ENCODE measurements at regions not wholly inside any gene's neighbourhood (a gene's known extent, or its start where the extent isn't known, plus 50 kb on each side); places are given as distances from the start of the nearest gene placed in this dataset.

DNA sequence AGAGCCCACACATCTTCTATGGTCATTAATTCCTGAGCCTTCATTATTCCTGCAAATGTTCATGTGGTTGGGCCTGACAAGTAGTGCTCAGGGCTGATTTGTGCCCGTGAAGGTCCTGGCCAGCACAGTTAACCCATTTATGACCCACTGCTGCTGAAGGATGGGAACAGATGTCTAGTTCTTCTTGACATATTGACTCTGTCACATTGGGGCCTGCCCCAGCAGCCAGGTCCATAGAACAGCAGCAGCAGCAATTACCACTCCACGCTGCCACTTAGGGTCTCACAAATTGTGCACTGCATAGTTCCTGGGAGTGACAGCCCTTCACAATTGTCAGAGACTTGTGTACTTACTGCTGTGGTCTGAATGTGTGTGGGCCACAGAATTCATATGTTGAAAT lies 442.3 kb upstream of the RGPD4 start:
- no peak overlapping the region for H3K27ac ChIP-seq (ENCODE audit: extremely low read depth, low read depth, low read length)
- intact Hi-C loops (cut with micrococcal nuclease): no loop called here
- no peak overlapping the region for H3K9ac ChIP-seq (ENCODE audit: insufficient read depth in 1 of 2, low read depth in 2 of 2, low read length in 2 of 2)
- in situ Hi-C loops (cut with MboI): no loop called here
- H3K4me2 ChIP-seq (ENCODE audit: insufficient read depth, low read length): no peak overlapping the region
- FAIRE-seq: no peak
- 0% methylated on average over 2 of the region's 2 CpGs for WGBS (ENCODE audit: insufficient coverage, low coverage, missing lambda C conversion rate)
- no peaks in the 10 kb centered on the region for H3K4me1 ChIP-seq (replicated peaks in 1 of 2; ENCODE audit: control insufficient read depth in 2 of 2, insufficient read depth in 2 of 2, low read length in 2 of 2)
- CTCF ChIA-PET (ENCODE audit: low intra/inter-chr PET ratio): no interaction called here
- no peak for TF ChIP-seq LARP7 (IDR thresholded peaks at IDR 0.05)
- DNase-seq (ENCODE audit: extremely low read depth in 1 of 4, low spot score in 3 of 4): no peak
- no TSS peak for BruUV-seq (replicated peaks)
- no peak overlapping the region for H2AFZ ChIP-seq (ENCODE audit: low read depth, low read length)
- no peaks in the 10 kb centered on the region for H4K20me1 ChIP-seq (replicated peaks; ENCODE audit: control insufficient read depth, insufficient read depth, low read length)
- no peaks in the 10 kb centered on the region for H3K27me3 ChIP-seq (ENCODE audit: control insufficient read depth in 2 of 2, insufficient read depth in 2 of 2, low read length in 2 of 2)
- H3K4me3 ChIP-seq: no peak overlapping the region
- H3K9me3 ChIP-seq (replicated peaks; ENCODE audit: control insufficient read depth, insufficient read depth, low read depth, low read length): no peaks in the 10 kb centered on the region
- ATAC-seq: no peak
- H3K79me2 ChIP-seq (ENCODE audit: control insufficient read depth, insufficient read depth, low read length): no peaks in the 10 kb centered on the region
- H3K9me1 ChIP-seq (ENCODE audit: control insufficient read depth, insufficient read depth, low read length): no peaks in the 10 kb centered on the region
- POLR2A ChIA-PET: no interaction called here
- no peaks in the 10 kb centered on the region for H3K36me3 ChIP-seq (ENCODE audit: control insufficient read depth, insufficient read depth, low read length)

DNA sequence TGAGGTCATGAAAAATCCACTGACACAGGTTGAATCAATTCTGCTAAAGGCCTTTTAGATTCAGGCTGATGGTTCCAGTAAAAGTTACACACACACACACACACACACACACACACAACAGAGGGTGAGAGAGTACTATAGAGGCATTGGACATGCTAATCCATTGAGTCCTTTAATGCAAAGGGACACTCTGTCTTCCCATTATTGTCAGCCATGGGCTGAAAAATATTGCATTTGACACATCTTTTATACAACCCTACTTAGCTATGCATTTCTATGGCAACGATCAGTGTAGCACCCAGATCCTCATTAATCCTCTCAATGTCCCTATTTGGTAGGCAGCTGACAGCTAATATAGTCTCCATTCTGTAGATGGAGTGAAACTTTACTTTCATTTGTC lies 440.8 kb upstream of the RGPD4 start:
- WGBS (ENCODE audit: insufficient coverage, low coverage, missing lambda C conversion rate): 5% methylated on average over 1 of the region's 1 CpG
- ATAC-seq (no peak), DNase-seq (ENCODE audit: extremely low read depth in 1 of 4, low spot score in 3 of 4) (no peak), FAIRE-seq (no peak)
- Histone ChIP-seq H3K36me3 (ENCODE audit: control insufficient read depth, insufficient read depth, low read length) (no peaks in the 10 kb centered on the region), H3K9me3 (replicated peaks; ENCODE audit: control insufficient read depth, insufficient read depth, low read depth, low read length) (no peaks in the 10 kb centered on the region), H3K9ac (ENCODE audit: insufficient read depth in 1 of 2, low read depth in 2 of 2, low read length in 2 of 2) (no peak overlapping the region), H2AFZ (ENCODE audit: low read depth, low read length) (no peak overlapping the region), H3K4me2 (ENCODE audit: insufficient read depth, low read length) (no peak overlapping the region), H3K4me1 (replicated peaks in 1 of 2; ENCODE audit: control insufficient read depth in 2 of 2, insufficient read depth in 2 of 2, low read length in 2 of 2) (no peaks in the 10 kb centered on the region), H3K4me3 (no peak overlapping the region), H4K20me1 (replicated peaks; ENCODE audit: control insufficient read depth, insufficient read depth, low read length) (no peaks in the 10 kb centered on the region), H3K27me3 (ENCODE audit: control insufficient read depth in 2 of 2, insufficient read depth in 2 of 2, low read length in 2 of 2) (no peaks in the 10 kb centered on the region), H3K79me2 (ENCODE audit: control insufficient read depth, insufficient read depth, low read length) (no peaks in the 10 kb centered on the region), H3K9me1 (ENCODE audit: control insufficient read depth, insufficient read depth, low read length) (no peaks in the 10 kb centered on the region), H3K27ac (ENCODE audit: extremely low read depth, low read depth, low read length) (no peak overlapping the region)
- BruUV-seq (replicated peaks): no TSS peak
- CTCF ChIA-PET (ENCODE audit: low intra/inter-chr PET ratio): no interaction called here
- intact Hi-C loops (cut with micrococcal nuclease): no loop called here
- in situ Hi-C loops (cut with MboI): no loop called here
- TF ChIP-seq CHCHD3 (CRISPR knock-in tag; IDR thresholded peaks at IDR 0.05) (no peak), ZNF133 (CRISPR knock-in tag; IDR thresholded peaks at IDR 0.05) (no peak), ZNF318 (IDR thresholded peaks at IDR 0.05; ENCODE audit: borderline replicate concordance in 1 of 2, low read depth in 1 of 2) (no peak), TAL1 (IDR thresholded peaks at IDR 0.05) (no peak), BMI1 (IDR thresholded peaks at IDR 0.05; ENCODE audit: low read length) (no peak), ZKSCAN8 (CRISPR knock-in tag; IDR thresholded peaks at IDR 0.05) (no peak)
- POLR2A ChIA-PET: no interaction called here

Data from K562 (cell line).